H1 (cell line): ENCODE measurements at regions not wholly inside any gene's neighbourhood (a gene's known extent, or its start where the extent isn't known, plus 50 kb on each side); places are given as distances from the start of the nearest gene placed in this dataset.

Experiments
- CBX5 ChIP-seq: fragments of 300-800, 300-1000 bp; sonication (generic); IDR thresholded peaks from 2 replicates; pipeline ENCODE4 v1.7.1; 2016; ENCODE audit warnings: antibody characterized with exemption, low read length, low read depth
- SUZ12 ChIP-seq: fragments of 200-600 bp; sonication (generic); IDR thresholded peaks from 2 replicates; pipeline ENCODE4 v1.6.1; 2012; ENCODE audit warnings: mild to moderate bottlenecking, inconsistent platforms, low read length, moderate library complexity, mixed read lengths
- TF ChIP-seq, protein P1 (sequence below): fragments of 300-600 bp; sonication (generic); IDR thresholded peaks from 2 replicates; pipeline ENCODE4 v1.7.1; 2012; ENCODE audit warnings: low read length, moderate library complexity, mild to moderate bottlenecking, inconsistent platforms; ENCODE audit not compliant: insufficient replicate concordance

GRCh38 chr2:107411267-107411666 lies 415.4 kb upstream of the RGPD4 start (continued):
- TF ChIP-seq, protein P1, sequence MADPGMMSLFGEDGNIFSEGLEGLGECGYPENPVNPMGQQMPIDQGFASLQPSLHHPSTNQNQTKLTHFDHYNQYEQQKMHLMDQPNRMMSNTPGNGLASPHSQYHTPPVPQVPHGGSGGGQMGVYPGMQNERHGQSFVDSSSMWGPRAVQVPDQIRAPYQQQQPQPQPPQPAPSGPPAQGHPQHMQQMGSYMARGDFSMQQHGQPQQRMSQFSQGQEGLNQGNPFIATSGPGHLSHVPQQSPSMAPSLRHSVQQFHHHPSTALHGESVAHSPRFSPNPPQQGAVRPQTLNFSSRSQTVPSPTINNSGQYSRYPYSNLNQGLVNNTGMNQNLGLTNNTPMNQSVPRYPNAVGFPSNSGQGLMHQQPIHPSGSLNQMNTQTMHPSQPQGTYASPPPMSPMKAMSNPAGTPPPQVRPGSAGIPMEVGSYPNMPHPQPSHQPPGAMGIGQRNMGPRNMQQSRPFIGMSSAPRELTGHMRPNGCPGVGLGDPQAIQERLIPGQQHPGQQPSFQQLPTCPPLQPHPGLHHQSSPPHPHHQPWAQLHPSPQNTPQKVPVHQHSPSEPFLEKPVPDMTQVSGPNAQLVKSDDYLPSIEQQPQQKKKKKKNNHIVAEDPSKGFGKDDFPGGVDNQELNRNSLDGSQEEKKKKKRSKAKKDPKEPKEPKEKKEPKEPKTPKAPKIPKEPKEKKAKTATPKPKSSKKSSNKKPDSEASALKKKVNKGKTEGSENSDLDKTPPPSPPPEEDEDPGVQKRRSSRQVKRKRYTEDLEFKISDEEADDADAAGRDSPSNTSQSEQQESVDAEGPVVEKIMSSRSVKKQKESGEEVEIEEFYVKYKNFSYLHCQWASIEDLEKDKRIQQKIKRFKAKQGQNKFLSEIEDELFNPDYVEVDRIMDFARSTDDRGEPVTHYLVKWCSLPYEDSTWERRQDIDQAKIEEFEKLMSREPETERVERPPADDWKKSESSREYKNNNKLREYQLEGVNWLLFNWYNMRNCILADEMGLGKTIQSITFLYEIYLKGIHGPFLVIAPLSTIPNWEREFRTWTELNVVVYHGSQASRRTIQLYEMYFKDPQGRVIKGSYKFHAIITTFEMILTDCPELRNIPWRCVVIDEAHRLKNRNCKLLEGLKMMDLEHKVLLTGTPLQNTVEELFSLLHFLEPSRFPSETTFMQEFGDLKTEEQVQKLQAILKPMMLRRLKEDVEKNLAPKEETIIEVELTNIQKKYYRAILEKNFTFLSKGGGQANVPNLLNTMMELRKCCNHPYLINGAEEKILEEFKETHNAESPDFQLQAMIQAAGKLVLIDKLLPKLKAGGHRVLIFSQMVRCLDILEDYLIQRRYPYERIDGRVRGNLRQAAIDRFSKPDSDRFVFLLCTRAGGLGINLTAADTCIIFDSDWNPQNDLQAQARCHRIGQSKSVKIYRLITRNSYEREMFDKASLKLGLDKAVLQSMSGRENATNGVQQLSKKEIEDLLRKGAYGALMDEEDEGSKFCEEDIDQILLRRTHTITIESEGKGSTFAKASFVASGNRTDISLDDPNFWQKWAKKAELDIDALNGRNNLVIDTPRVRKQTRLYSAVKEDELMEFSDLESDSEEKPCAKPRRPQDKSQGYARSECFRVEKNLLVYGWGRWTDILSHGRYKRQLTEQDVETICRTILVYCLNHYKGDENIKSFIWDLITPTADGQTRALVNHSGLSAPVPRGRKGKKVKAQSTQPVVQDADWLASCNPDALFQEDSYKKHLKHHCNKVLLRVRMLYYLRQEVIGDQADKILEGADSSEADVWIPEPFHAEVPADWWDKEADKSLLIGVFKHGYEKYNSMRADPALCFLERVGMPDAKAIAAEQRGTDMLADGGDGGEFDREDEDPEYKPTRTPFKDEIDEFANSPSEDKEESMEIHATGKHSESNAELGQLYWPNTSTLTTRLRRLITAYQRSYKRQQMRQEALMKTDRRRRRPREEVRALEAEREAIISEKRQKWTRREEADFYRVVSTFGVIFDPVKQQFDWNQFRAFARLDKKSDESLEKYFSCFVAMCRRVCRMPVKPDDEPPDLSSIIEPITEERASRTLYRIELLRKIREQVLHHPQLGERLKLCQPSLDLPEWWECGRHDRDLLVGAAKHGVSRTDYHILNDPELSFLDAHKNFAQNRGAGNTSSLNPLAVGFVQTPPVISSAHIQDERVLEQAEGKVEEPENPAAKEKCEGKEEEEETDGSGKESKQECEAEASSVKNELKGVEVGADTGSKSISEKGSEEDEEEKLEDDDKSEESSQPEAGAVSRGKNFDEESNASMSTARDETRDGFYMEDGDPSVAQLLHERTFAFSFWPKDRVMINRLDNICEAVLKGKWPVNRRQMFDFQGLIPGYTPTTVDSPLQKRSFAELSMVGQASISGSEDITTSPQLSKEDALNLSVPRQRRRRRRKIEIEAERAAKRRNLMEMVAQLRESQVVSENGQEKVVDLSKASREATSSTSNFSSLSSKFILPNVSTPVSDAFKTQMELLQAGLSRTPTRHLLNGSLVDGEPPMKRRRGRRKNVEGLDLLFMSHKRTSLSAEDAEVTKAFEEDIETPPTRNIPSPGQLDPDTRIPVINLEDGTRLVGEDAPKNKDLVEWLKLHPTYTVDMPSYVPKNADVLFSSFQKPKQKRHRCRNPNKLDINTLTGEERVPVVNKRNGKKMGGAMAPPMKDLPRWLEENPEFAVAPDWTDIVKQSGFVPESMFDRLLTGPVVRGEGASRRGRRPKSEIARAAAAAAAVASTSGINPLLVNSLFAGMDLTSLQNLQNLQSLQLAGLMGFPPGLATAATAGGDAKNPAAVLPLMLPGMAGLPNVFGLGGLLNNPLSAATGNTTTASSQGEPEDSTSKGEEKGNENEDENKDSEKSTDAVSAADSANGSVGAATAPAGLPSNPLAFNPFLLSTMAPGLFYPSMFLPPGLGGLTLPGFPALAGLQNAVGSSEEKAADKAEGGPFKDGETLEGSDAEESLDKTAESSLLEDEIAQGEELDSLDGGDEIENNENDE: no peak
- TF ChIP-seq CBX5: no peak
- TF ChIP-seq SUZ12: no peak
